ENCODE measurements at regions not wholly inside any gene's neighbourhood (a gene's known extent, or its start where the extent isn't known, plus 50 kb on each side); places are given as distances from the start of the nearest gene placed in this dataset.
"Not testable (repeated sequence)": the region's sequence is repeated elsewhere in the genome, so short reads cannot be mapped to it uniquely, and the experiment has no call there.

DNA sequence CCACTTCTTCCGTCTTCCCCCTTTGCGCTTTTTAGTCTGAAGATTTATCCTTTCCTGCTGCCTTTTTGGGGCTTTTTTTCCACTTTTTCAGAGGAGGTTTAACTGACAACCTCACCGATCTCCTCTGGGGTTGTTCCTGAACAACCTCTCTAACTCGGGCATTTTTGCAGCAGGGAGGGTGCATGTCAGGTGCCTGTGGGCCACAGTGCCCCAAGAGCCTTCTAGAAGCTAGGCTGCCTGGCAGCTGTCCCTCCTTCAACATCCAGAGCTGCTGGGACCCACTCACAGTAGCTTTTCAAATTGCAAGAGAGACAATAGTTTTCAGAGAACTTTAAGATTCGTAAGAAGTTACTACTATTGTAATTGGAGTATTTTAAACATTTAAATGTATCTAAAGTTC, 1112.4 kb upstream of the CNTN5 start:
- H3K36me3 ChIP-seq (ENCODE audit: insufficient read depth, low read length): no peaks in the 10 kb centered on the region
- no peak overlapping the region for H3K9ac ChIP-seq (ENCODE audit: low read depth, low read length)
- H3K4me1 ChIP-seq (ENCODE audit: insufficient read depth, low read length): no peaks in the 10 kb centered on the region
- H3K9me3 ChIP-seq (ENCODE audit: control insufficient read depth, insufficient read depth, low read length): no peaks in the 10 kb centered on the region

DNA sequence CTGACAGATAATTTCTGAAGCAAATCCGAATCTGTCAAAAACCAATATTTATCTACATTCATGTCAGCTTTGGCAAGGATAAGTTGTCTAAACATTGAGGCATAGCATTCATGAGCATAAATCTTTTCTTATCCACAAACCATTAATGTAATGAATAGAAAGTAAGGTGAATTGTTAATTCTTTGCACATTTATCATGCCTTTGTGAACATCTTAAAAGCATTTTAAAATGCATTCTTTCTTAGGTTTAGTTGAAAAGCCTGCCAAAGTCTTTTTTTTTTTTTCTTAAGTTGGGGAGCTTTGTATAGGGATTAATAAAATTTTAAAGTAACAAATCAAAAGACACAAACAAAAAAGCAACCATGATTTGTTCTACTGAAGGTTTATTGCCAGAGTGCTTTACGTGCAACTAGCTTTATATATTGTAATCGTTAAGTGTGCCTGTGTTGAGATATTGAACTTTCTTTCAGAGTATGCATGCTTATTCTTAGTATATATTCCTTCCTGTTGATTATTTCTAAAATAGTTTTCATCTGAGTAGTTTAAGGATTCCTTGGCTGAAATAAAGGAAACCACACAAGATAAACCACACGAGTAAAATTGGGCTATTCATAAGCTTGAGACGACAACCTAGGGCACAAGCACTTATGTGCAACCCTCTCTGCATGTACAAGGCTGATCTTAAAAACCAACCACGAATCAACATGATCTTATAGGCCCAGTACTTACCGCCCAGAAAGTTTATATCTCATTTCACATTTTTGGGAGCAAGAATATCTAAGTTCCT, 1110.9 kb upstream of the CNTN5 start:
- H3K36me3 ChIP-seq (ENCODE audit: insufficient read depth, low read length): no peaks in the 10 kb centered on the region
- no peaks in the 10 kb centered on the region for H3K9me3 ChIP-seq (ENCODE audit: control insufficient read depth, insufficient read depth, low read length)
- H3K9ac ChIP-seq (ENCODE audit: low read depth, low read length): no peak overlapping the region
- no peaks in the 10 kb centered on the region for H3K4me1 ChIP-seq (ENCODE audit: insufficient read depth, low read length)

DNA sequence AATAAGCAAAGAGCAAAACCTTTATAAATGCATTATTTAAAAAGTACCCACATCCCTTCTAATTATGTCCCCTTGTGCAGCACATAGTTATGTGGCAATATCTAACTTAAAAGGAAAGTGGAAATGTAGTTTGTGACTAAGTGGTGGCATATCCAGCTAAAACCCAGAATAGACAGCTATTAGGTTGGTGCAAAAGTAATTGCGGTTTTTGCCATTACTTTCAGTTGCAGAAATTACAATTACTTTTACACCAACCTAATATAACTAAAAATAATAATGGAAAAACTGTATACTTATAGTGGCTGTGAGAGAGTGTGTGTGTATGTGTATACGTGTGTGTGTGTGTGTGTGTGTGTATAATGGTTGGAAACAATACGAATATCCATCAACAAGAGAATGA, 1108.1 kb upstream of the CNTN5 start:
- Histone ChIP-seq H3K9me3 (ENCODE audit: control insufficient read depth, insufficient read depth, low read length) (no peaks in the 10 kb centered on the region), H3K9ac (ENCODE audit: low read depth, low read length) (no peak overlapping the region), H3K36me3 (ENCODE audit: insufficient read depth, low read length) (no peaks in the 10 kb centered on the region), H3K4me1 (ENCODE audit: insufficient read depth, low read length) (no peaks in the 10 kb centered on the region)

DNA sequence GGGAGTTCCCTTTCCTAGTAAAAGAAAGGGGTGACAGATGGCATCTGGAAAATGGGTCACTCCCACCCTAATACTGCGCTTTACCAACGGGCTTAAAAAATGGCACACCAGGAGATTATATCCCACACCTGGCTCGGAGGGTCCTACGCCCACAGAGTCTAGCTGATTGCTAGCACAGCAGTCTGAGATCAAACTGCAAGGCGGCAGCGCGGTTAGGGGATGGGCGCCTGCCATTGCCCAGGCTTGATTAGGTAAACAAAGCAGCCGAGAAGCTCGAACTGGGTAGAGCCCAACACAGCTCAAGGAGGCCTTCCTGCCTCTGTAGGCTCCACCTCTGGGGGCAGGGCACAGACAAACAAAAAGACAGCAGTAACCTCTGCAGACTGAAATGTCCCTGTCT, 1097.8 kb upstream of the CNTN5 start:
- not testable (repeated sequence) for H3K36me3 ChIP-seq (ENCODE audit: insufficient read depth, low read length); H3K9ac ChIP-seq (ENCODE audit: low read depth, low read length); H3K4me1 ChIP-seq (ENCODE audit: insufficient read depth, low read length); H3K9me3 ChIP-seq (ENCODE audit: control insufficient read depth, insufficient read depth, low read length)

DNA sequence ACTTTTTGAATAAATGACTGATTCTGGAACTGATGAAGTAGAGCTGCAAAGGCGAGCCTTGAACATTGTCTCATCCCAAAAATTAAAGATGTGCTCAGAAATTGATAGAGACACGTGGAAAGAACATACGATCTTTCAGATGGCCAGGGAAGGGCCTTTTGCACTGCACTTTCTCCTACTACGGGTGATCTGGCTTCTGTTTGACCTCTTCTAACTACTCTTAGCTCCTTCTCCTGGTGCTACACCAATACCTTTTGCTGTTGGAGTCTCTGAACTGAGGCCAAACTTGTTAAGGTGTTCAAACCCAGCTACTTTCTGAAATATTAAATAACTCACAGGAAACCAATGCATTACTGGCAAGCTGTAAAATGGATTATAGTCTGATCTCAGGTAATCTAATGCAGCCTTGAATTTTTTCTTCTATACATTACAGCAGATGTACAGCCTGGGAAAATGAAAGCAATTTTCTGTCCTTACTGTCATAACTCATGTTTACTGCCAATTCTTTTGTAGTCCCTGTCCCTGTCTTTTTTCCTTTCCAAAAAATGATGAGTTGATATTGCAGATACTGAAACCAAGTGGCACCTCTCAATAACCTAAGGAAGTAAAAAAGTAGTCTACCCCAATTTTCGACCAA, 1086.1 kb upstream of the CNTN5 start:
- no peaks in the 10 kb centered on the region for H3K36me3 ChIP-seq (ENCODE audit: insufficient read depth, low read length)
- no peaks in the 10 kb centered on the region for H3K9me3 ChIP-seq (ENCODE audit: control insufficient read depth, insufficient read depth, low read length)
- H3K4me1 ChIP-seq (ENCODE audit: insufficient read depth, low read length): no peaks in the 10 kb centered on the region
- H3K9ac ChIP-seq (ENCODE audit: low read depth, low read length): no peak overlapping the region

DNA sequence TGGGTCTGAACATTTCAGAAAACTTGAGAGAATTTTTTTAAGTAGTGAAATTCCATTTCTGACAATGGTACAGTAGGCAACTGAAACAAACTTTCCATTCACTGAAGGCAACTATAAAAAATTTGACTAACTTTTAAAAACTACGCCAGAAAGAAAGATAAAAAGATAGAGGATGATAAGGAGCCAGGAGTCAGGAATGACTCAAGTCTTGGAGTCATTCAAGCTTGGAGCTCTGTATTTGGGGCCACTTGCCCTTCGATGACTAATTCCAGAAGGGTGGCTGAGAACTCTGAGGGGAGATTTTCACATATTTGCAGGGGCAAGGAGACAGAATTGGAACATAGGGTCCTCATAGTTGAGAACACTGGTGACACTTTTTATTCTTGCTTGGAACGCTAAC, 1083.2 kb upstream of the CNTN5 start:
- no peaks in the 10 kb centered on the region for H3K36me3 ChIP-seq (ENCODE audit: insufficient read depth, low read length)
- no peak overlapping the region for H3K9ac ChIP-seq (ENCODE audit: low read depth, low read length)
- no peaks in the 10 kb centered on the region for H3K9me3 ChIP-seq (ENCODE audit: control insufficient read depth, insufficient read depth, low read length)
- H3K4me1 ChIP-seq (ENCODE audit: insufficient read depth, low read length): no peaks in the 10 kb centered on the region

DNA sequence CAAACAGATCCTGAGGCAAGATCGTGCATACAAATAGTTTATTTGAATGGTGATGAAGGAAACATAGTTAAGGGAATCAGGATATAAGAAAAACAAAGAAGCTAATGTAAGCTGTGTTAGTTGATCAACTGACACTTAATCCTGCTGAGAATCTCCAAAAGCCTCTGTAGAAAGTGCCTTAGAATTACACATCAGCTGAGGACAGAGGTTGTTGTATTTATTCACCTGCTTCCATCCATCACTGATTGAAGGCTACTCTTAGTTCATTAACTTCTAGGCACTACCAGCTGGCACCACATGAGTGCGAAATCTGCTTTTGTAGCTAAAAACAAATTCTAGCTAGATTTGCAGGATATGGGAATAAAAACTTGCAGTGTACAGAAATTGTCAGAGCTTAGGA, 1082.0 kb upstream of the CNTN5 start:
- no peaks in the 10 kb centered on the region for H3K9me3 ChIP-seq (ENCODE audit: control insufficient read depth, insufficient read depth, low read length)
- H3K4me1 ChIP-seq (ENCODE audit: insufficient read depth, low read length): no peaks in the 10 kb centered on the region
- no peak overlapping the region for H3K9ac ChIP-seq (ENCODE audit: low read depth, low read length)
- no peaks in the 10 kb centered on the region for H3K36me3 ChIP-seq (ENCODE audit: insufficient read depth, low read length)

DNA sequence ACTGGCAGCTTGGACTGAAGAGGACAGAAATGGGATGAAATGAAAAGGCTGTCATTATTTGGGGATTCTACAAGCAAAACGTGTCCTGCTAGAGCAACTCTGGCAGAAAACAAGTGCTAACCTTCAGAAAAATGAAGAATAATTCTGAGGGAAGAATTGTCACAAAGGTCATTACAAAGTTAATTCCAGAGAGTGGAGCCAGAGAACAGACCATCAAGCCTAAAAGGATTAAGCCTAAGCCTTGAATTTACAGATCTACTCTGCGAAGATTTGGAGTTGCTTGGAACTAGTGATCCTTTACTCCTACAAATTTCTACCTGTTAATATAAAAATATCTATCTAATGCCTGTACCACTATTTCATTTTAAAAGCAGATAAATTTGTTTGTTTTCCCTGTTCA, 1077.3 kb upstream of the CNTN5 start:
- Histone ChIP-seq H3K36me3 (ENCODE audit: insufficient read depth, low read length) (no peaks in the 10 kb centered on the region), H3K4me1 (ENCODE audit: insufficient read depth, low read length) (no peaks in the 10 kb centered on the region), H3K9ac (ENCODE audit: low read depth, low read length) (no peak overlapping the region), H3K9me3 (ENCODE audit: control insufficient read depth, insufficient read depth, low read length) (no peaks in the 10 kb centered on the region)

DNA sequence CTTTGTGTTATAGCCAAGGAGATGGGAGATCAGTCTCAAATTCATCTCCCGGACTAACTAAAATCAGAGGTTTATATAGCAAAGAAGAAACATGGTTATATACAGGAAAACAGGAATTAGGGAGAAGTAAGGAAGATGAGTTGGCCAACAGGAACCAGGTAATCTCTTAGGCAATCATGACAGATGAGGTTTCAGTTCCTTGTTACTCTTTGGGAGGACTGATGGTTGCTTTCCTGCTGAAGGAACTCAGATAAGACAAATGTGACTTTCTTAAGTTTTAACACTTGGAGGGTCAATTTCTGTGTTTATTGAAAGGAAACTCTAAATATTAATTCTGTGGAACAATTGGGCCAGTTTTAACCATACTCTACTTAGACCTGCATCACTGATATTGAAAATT, 1072.0 kb upstream of the CNTN5 start:
- Histone ChIP-seq H3K4me1 (ENCODE audit: insufficient read depth, low read length) (no peaks in the 10 kb centered on the region), H3K9me3 (ENCODE audit: control insufficient read depth, insufficient read depth, low read length) (no peaks in the 10 kb centered on the region), H3K36me3 (ENCODE audit: insufficient read depth, low read length) (no peaks in the 10 kb centered on the region), H3K9ac (ENCODE audit: low read depth, low read length) (no peak overlapping the region)

DNA sequence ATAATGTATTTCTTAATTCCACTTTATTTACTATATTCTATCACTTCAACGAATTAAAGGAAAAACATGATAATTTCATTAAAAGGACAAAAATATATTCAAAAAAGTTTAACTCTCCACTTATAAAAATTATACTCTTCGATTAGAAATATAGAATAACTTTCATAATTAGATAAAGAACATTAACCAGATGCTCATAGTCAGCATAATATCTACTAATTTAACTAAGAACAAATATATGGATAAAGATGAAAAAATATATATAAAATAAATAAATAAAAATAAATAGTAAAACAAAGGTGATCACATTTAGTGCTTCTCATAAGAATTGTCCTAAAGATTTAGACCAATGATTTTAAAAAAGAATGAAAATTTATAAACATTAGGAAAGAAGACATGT, 1065.2 kb upstream of the CNTN5 start:
- H3K9me3 ChIP-seq (ENCODE audit: control insufficient read depth, insufficient read depth, low read length): no peaks in the 10 kb centered on the region
- no peaks in the 10 kb centered on the region for H3K36me3 ChIP-seq (ENCODE audit: insufficient read depth, low read length)
- H3K9ac ChIP-seq (ENCODE audit: low read depth, low read length): no peak overlapping the region
- H3K4me1 ChIP-seq (ENCODE audit: insufficient read depth, low read length): no peaks in the 10 kb centered on the region

DNA sequence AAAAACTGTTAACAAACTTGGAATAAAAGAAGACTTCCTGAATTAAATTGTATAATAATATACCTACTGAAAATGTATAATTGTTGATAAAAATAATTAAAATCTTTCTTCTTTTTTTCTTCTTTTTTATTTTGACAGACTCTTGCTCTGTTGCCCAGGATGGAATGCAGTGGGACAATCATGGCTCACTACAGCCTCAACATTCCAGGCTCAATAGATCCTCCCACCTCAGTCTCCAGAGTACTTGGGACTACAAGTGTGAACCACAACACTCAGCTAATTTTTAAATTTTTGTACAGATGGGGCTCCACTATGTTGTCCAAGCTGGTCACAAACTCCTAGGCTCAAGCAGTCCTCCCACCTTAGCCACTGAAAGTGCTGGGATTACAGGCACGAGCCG, 1063.8 kb upstream of the CNTN5 start:
- Histone ChIP-seq H3K4me1 (ENCODE audit: insufficient read depth, low read length) (no peaks in the 10 kb centered on the region), H3K9ac (ENCODE audit: low read depth, low read length) (no peak overlapping the region), H3K36me3 (ENCODE audit: insufficient read depth, low read length) (no peaks in the 10 kb centered on the region), H3K9me3 (ENCODE audit: control insufficient read depth, insufficient read depth, low read length) (no peaks in the 10 kb centered on the region)

DNA sequence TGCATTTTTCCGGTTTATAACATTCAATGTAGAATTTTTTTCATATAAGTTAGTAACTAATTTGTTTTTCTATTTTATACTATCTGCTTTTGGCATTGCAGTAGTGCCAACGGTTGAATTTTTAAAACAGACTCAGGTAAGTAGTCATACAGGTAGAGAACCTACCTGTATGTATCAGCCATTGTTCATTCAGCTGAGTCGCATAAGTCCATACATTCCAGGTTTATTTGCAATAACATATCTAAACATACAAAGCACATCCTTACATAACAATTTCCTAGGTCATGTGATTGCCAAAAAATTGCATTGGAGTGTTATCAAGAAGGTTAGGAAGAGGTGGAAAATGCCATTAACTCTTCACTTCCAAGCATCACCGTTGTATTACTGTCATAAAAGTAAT, 1059.3 kb upstream of the CNTN5 start:
- H3K36me3 ChIP-seq (ENCODE audit: insufficient read depth, low read length): no peaks in the 10 kb centered on the region
- H3K9ac ChIP-seq (ENCODE audit: low read depth, low read length): no peak overlapping the region
- no peaks in the 10 kb centered on the region for H3K9me3 ChIP-seq (ENCODE audit: control insufficient read depth, insufficient read depth, low read length)
- peaks cover 8% of the 10 kb centered on the region for H3K4me1 ChIP-seq (ENCODE audit: insufficient read depth, low read length)

DNA sequence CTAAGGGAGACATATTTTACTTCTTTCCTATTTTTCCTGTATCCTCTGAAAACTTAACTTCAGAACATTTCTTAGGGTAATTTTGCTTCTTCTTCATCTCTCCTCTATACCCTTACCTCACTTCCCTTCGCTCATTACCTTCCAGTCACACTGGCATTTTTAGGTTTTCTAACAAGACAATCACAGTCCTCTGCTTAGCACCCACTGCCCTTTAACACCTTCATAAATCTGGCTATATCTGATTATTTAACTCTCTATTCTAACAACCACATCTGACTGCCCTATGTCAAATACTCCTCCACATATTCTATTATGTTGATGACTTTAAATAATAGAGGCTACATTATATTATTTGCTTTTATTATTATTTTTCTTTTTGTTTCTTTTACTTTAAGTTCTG, 1058.0 kb upstream of the CNTN5 start:
- peaks cover 8% of the 10 kb centered on the region for H3K4me1 ChIP-seq (ENCODE audit: insufficient read depth, low read length)
- H3K9me3 ChIP-seq (ENCODE audit: control insufficient read depth, insufficient read depth, low read length): no peaks in the 10 kb centered on the region
- H3K36me3 ChIP-seq (ENCODE audit: insufficient read depth, low read length): no peaks in the 10 kb centered on the region
- H3K9ac ChIP-seq (ENCODE audit: low read depth, low read length): no peak overlapping the region

DNA sequence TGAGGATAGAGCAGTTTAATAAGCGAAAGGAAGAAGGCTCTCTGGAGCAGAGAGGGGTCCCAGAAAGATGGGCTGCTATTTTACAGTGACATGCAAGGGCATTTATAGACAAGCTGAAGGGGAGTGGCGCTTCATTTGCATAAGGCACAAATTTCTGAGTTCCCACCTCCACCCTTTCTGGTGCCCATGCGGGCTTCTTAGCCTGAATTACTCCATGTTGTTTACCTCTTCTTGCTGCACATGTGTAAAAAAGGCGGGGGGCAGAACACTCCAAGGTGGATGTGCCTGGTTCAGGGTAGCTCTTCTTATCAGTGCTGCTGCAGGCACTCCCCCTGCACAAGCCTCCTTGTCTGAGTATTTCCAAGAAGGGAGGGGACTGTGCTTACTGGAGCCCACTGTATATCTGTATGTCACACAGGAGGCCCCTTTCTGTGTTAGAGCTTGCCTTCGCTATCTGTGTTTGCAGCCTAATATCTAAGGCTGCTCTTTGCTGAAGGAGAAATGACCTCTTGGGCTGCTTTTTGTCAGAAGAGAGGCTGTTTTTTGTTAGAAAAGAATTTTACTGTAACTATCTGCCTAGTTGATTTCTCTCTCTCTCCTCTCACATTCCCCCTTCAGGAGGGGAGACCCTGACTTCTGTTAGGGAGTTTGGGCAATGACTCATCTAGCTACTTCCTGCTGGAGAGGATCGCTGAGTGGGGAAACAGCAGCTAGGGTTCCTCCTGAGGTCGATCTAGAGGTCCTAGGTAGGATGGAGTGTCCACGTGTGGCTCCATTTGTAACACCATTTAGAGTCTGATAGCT, 1057.0 kb upstream of the CNTN5 start:
- Histone ChIP-seq H3K9me3 (ENCODE audit: control insufficient read depth, insufficient read depth, low read length) (no peaks in the 10 kb centered on the region), H3K36me3 (ENCODE audit: insufficient read depth, low read length) (no peaks in the 10 kb centered on the region), H3K9ac (ENCODE audit: low read depth, low read length) (no peak overlapping the region), H3K4me1 (ENCODE audit: insufficient read depth, low read length) (peaks cover 8% of the 10 kb centered on the region)
